ENCODE measurements at regions not wholly inside any gene's neighbourhood (a gene's known extent, or its start where the extent isn't known, plus 50 kb on each side); places are given as distances from the start of the nearest gene placed in this dataset.

- no peak for DNase-seq
Measured at GRCh38 chr9:86794391-86795046, 152.8 kb downstream of the GAS1 start.

- DNase-seq = no peak
Measured at GRCh38 chr9:86792136-86792535, 155.2 kb downstream of the GAS1 start.

- no peak for DNase-seq
Measured at GRCh38 chr9:86790805-86791204, 156.5 kb downstream of the GAS1 start.

- no peak for DNase-seq
Measured at GRCh38 chr9:86788456-86788855, 158.8 kb downstream of the GAS1 start.

GRCh38 chr9:86783884-86784283 lies 163.4 kb downstream of the GAS1 start:
- no peak for DNase-seq

- no peak for DNase-seq
Measured at GRCh38 chr9:86782831-86783230, 164.5 kb downstream of the GAS1 start.

GRCh38 chr9:86778761-86779160 lies 168.5 kb downstream of the GAS1 start:
- DNase-seq = no peak

- no peak for DNase-seq
Measured at GRCh38 chr9:86775718-86776117, 171.6 kb downstream of the GAS1 start.

- no peak for DNase-seq
Measured at GRCh38 chr9:86774116-86774515, 173.2 kb downstream of the GAS1 start.

- DNase-seq = no peak
Measured at GRCh38 chr9:86773422-86773945, 173.8 kb downstream of the GAS1 start.

- DNase-seq = no peak
Measured at GRCh38 chr9:86772635-86772993, 174.7 kb downstream of the GAS1 start.

GRCh38 chr9:86771941-86772634 lies 175.2 kb downstream of the GAS1 start:
- DNase-seq = no peak

- no peak for DNase-seq
Measured at GRCh38 chr9:86771420-86771819, 175.9 kb downstream of the GAS1 start.

GRCh38 chr9:86768709-86769108 lies 178.6 kb downstream of the GAS1 start:
- DNase-seq = no peak

- DNase-seq = no peak
Measured at GRCh38 chr9:86768020-86768419, 179.3 kb downstream of the GAS1 start.

GRCh38 chr9:86767373-86767772 lies 179.9 kb downstream of the GAS1 start:
- no peak for DNase-seq

GRCh38 chr9:86766912-86767311 lies 180.4 kb downstream of the GAS1 start:
- DNase-seq = peak; percentile 12 to 74

GRCh38 chr9:86766511-86766910 lies 180.8 kb downstream of the GAS1 start:
- no peak for DNase-seq

GRCh38 chr9:86765746-86766430 lies 181.4 kb downstream of the GAS1 start:
- no peak for DNase-seq

GRCh38 chr9:86764671-86765343 lies 182.5 kb downstream of the GAS1 start:
- no peak for DNase-seq

GRCh38 chr9:86764221-86764624 lies 183.1 kb downstream of the GAS1 start:
- DNase-seq = no peak

GRCh38 chr9:86763791-86764190 lies 183.5 kb downstream of the GAS1 start:
- DNase-seq = peak in 1 of 2 donors; percentile 30

- no peak for DNase-seq
Measured at GRCh38 chr9:86757382-86757720, 190.0 kb downstream of the GAS1 start.

Measured in CD4-positive, alpha-beta T cell treated with Interleukin-1 beta for 1 hour (primary cell).